ENCODE measurements at regions not wholly inside any gene's neighbourhood (a gene's known extent, or its start where the extent isn't known, plus 50 kb on each side); places are given as distances from the start of the nearest gene placed in this dataset.

DNA sequence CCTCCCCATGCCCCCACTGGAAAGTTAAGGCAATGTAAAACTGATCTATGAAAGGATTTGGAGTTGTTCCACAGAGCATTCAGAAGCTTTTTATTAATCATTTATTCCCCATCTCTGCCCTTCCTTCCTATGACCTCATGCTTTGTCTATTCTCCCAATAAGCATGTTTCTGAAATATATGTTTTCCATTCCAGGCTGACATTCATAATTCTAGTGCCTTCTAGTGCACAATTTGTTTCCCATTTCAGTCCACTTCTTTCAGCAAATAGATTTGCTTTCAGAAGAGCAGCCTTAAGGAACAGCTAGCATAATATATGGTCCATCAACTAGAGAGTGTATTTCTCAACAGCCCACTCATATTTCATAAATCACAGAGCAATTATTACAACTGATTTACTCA lies 77.1 kb upstream of the ATXN3L start:
- DNase-seq = no peak
- no peak overlapping the region for H3K18ac ChIP-seq (ENCODE audit: insufficient read length, low read depth, low read length)
- TF ChIP-seq, protein P1, sequence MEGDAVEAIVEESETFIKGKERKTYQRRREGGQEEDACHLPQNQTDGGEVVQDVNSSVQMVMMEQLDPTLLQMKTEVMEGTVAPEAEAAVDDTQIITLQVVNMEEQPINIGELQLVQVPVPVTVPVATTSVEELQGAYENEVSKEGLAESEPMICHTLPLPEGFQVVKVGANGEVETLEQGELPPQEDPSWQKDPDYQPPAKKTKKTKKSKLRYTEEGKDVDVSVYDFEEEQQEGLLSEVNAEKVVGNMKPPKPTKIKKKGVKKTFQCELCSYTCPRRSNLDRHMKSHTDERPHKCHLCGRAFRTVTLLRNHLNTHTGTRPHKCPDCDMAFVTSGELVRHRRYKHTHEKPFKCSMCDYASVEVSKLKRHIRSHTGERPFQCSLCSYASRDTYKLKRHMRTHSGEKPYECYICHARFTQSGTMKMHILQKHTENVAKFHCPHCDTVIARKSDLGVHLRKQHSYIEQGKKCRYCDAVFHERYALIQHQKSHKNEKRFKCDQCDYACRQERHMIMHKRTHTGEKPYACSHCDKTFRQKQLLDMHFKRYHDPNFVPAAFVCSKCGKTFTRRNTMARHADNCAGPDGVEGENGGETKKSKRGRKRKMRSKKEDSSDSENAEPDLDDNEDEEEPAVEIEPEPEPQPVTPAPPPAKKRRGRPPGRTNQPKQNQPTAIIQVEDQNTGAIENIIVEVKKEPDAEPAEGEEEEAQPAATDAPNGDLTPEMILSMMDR (conservative IDR thresholded peaks at IDR 0.05) = no peak
- no peaks in the 10 kb centered on the region for H4K20me1 ChIP-seq (ENCODE audit: control insufficient read depth, insufficient read depth, insufficient read length)
- H3T11ph ChIP-seq (ENCODE audit: low read length) = no peak overlapping the region
- no peak overlapping the region for H2BK15ac ChIP-seq (ENCODE audit: low read depth, low read length)
- Mint-ChIP-seq H3K27me3 (ENCODE audit: low read depth) (0 out of 2 replicates have a peak, but pooled peaks cover 4% of the 10 kb centered on the region), H3K4me1 (peaks cover 4 to 5% of the 10 kb centered on the region in 2 experiments; a peak in 1 of 4 replicates), H3K9me3 (peaks cover 45 to 58% of the 10 kb centered on the region in 2 experiments), H3K4me3 (no peak overlapping the region), H3K36me3 (ENCODE audit: insufficient read depth in 1 of 3, low read depth in 3 of 3) (peaks cover 4 to 17% (median 9%) of the 10 kb centered on the region in 3 experiments; a peak in 6 of 7 replicates), H3K27ac (no peak overlapping the region)
- H2BK5ac ChIP-seq (ENCODE audit: insufficient read length, low read length) = no peak overlapping the region
- no peak overlapping the region for H4K91ac ChIP-seq (ENCODE audit: insufficient read length, low read depth, low read length)
- H3K27ac ChIP-seq (ENCODE audit: insufficient read length, low read depth, low read length) = no peak overlapping the region
- peaks cover 5% of the 10 kb centered on the region; the same call in 1 of the 2 replicates for H3K4me1 ChIP-seq (ENCODE audit: insufficient read depth, low read length)
- no peak overlapping the region for H3K56ac ChIP-seq (ENCODE audit: insufficient read length, low read depth, low read length)
- H2BK12ac ChIP-seq (ENCODE audit: insufficient read length, low read depth, low read length) = no peak overlapping the region
- H3K23me2 ChIP-seq (ENCODE audit: insufficient read length, low read depth, low read length, poor library complexity, severe bottlenecking) = no peaks in the 10 kb centered on the region
- no peaks in the 10 kb centered on the region for H3K27me3 ChIP-seq (ENCODE audit: insufficient read depth, low read length)
- H3K9me3 ChIP-seq (ENCODE audit: control insufficient read depth, low read depth, low read length) = no peaks in the 10 kb centered on the region
- H4K5ac ChIP-seq (ENCODE audit: insufficient read length, low read depth, low read length) = no peak overlapping the region
- no peak overlapping the region for H3K4ac ChIP-seq (ENCODE audit: low read depth, low read length)
- no peak overlapping the region for H3K4me2 ChIP-seq (ENCODE audit: insufficient read depth, insufficient read length, low read length)
- H4K8ac ChIP-seq (replicated peaks; ENCODE audit: insufficient read length, low read depth, low read length) = no peak overlapping the region
- no peak overlapping the region for H2BK20ac ChIP-seq (ENCODE audit: low read depth, low read length, poor library complexity, severe bottlenecking)
- no peak overlapping the region for H2BK120ac ChIP-seq (ENCODE audit: low read depth, low read length, poor library complexity, severe bottlenecking)
- H3K23ac ChIP-seq (ENCODE audit: insufficient read length, low read depth, low read length) = no peak overlapping the region
- no peak overlapping the region for H3K14ac ChIP-seq (ENCODE audit: insufficient read depth, low read length)
- no peak overlapping the region for H3K9ac ChIP-seq (ENCODE audit: extremely low read depth, insufficient read length, low read length)
- H3K79me2 ChIP-seq (ENCODE audit: insufficient read depth, low read length) = no peaks in the 10 kb centered on the region
- H2AK5ac ChIP-seq (ENCODE audit: insufficient read length, low read length) = no peak overlapping the region
- no peak overlapping the region for H2AFZ ChIP-seq (ENCODE audit: low read length)
- no peaks in the 10 kb centered on the region for H3K79me1 ChIP-seq (ENCODE audit: insufficient read depth, low read depth, low read length, poor library complexity, severe bottlenecking)

Measured in H9 (cell line).